Posterior vena cava (tissue), 2 donors: ENCODE measurements at regions not wholly inside any gene's neighbourhood (a gene's known extent, or its start where the extent isn't known, plus 50 kb on each side); places are given as distances from the start of the nearest gene placed in this dataset.

Experiments
- DNase-seq: peaks from one replicate; pipeline ENCODE4 v3.0.0-alpha.2; 2020; ENCODE audit warnings: low spot score
- intact Hi-C, 2 donors: fragments of 100-400 bp; cut with DNase I; formaldehyde crosslinking; loops; one replicate each; pipeline versions ENCODE4 v1.14.1 to v1.14.2; 2022 to 2023
- donor health status: DM: yes; HTN: yes; CAD: no.
- donor health status: DM: yes; HTN: yes; CAD: no.

DNA sequence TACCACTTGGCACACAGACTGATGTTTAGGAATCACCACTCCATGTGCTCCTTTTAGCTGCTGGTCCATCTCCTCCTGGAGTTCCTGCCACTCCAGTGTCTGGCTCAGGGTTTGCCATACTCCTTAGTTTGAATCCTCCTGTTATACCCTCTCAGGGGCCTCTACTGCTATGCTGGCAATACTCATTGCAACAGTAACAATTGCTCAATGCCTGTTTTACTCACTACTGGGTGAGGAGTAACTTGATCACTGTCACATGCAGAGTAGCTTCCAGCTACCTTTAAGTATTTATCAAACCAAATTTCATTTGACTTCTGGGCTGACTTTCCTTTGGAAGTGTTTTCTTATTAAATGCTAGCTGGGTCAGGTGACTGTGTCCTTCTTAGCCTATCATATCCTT is 107.2 kb upstream of the WLS start:
- DNase-seq = no peak
- intact Hi-C loops = loop anchor here in 1 of 2 donors (10.0 kb wide), 2 partner anchors 335 to 475 kb away; no protein-coding TSS in a partner anchor

DNA sequence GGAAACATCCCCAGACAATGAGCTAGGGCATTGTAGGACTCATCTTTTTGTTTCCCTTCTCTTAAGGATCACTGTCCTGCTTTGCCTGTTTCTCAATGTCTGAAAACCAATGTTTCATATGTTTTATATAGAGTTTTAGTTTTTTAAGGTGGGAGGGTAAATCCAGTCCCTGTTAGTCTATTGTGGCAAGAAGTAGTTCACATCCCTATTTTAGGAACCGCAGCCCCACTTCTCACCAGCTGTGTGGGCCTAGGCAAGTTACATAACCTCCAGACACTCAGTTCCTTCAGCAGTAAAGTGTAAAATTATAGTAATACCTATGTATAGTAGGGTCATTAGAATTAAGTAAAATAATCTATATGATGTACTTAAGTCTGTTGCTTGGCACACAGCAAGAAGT is 105.8 kb upstream of the WLS start:
- intact Hi-C loops = loop anchor here in 1 of 2 donors (10.0 kb wide), 2 partner anchors 333 to 473 kb away; no protein-coding TSS in a partner anchor
- no peak for DNase-seq

DNA sequence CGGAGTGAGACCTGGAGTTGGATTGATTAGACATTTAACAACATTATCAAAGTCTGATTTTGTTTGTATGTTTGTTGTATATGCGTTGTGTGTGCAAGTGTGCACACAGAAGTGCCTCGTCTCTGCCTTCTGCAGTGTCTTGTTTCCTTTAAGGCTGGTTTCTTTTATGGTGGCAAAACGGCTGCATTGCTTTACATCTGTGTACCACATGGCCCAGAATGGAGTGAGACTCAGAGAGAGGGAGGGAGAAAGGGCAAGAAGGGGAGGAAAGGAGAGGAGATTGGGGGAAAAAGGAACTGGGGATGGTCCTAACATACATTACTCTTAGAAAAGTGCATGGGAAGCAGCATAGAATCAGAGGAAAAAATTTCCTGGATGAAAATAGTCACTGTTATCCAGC is 99.7 kb upstream of the WLS start:
- DNase-seq = no peak
- intact Hi-C loops = loop anchor here in 1 of 2 donors (10.0 kb wide), 2 partner anchors 327 to 467 kb away; no protein-coding TSS in a partner anchor

DNA sequence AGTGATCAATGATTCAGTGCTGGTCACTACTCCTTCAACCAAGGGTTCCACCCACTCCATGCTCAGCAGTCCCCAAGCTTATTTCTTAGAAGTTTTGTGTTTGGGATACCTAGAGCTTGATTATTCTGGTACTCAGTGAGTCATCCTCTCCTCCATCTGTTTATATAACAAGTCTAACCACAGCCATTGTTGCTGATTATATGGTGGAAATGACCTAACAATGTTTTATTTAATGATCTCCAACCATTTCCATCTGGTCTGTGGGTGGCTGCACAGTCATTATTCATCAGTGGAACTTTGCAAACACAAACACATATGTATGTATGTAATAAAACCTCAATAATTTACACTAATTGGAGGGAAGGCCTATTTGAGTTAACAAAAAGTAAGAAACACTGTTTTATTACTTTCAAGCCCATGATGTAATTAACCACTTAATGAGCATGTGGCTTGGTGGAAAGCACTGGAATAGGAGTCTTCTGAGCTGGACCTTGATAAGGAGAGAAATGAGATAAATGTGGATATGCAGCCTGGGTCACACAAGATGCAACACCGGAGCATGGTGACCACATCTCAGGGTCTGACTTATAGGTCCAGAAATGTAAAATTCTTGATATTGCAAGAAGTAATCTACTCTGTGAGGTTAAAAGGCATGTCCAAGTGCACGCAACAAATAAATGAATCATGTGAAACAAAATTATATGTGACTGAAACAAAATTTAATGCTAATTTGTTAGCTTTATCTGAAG is 99.0 kb upstream of the WLS start:
- intact Hi-C loops = loop anchor here in 1 of 2 donors (10.0 kb wide), 2 partner anchors 326 to 466 kb away; no protein-coding TSS in a partner anchor
- no peak for DNase-seq

DNA sequence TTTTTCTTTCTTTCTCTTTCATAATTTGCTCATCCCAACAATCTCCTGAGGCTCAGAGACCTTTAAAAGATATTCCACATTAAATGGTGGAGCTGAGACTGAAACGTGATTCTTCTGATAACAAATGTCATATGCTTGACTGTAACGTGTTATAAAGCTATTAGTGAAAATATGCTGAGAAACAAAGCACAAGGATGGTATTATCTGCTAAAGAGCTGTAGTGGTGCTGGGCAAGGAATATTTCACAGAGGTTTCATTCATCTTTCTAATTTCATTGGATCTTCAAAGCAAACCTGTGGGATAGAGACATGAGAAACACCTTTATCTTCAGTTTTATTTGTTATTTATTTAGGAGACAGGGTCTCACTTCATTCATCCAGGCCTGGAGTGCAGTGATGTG is 98.1 kb upstream of the WLS start:
- DNase-seq = no peak
- intact Hi-C loops = loop anchor here in 1 of 2 donors (10.0 kb wide), 2 partner anchors 326 to 466 kb away; no protein-coding TSS in a partner anchor

DNA sequence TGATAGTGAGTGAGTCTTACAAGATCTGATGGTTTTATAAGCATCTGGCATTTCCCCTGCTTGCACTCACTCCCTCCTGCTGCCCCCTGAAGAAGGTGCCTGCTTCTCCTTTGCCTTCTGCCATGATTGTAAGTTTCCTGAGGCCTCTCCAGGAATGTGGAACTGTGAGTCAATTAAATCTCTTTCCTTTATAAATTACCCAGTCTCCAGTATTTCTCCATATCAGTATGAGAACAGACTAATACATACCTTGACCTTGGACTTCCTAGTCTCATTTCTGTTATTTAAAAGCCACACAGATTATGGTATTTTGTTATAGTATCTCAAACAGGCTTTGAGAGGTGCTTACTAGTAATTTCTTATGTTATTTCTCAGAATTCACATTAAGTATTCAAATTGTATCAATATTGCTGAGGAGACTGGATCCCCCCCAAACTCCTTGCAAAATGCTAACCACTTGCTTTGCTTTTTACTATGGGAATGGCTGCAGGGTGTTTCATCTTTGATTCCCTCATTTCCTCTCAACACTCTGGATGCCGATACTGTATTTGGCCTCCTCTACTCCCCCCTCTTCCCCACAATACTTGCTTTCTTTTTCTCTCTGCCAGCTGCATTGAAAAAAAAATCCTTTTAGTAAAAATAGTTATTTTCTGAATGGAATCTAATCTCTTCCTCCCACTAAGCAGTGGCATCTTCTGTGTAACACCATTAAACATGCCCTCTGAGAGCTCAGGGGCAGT is 96.9 kb upstream of the WLS start:
- intact Hi-C loops = loop anchor here in 1 of 2 donors (10.0 kb wide), 1 partner anchor 94 kb away; the partner anchor contains the start of gene WLS
- no peak for DNase-seq

DNA sequence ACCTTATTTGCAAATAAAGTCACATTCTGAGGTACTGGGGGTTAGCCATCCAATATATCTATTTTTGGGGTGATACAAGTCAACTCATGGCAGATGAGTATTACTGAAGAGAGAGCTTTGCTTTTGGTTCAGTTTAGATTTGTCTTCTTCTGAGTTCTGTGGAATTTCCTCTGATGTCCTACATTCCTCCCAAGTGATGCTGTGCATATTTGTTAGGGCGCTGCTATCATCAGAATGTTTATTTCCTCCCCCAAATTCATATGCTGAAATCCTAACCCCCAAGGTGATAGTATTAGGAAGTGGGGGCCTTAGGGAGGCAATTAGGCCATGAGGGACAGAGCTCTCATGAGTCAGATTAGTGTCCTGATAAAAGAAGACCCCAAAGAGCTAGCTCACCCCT is 96.2 kb upstream of the WLS start:
- no peak for DNase-seq
- intact Hi-C loops = loop anchor here in 1 of 2 donors (10.0 kb wide), 1 partner anchor 94 kb away; the partner anchor contains the start of gene WLS

DNA sequence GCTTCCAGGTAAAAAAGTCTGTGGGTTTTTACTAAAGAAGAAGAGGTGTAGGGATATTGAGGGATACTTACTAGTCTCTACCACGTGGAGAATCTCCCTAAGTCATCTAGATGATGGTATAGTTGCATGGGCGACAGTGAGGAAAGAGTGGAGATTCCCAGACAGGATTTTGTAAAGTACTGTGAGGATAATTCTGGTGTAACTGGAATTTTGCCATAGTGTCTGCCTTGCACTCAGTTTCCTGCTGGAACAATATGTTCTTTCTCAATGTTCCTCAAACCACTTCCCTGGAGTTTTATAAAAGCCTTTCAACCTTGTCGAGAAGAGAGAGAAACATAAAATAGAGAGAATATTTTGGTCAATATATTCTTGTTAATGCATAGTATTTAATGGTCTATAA is 95.1 kb upstream of the WLS start:
- DNase-seq = no peak
- intact Hi-C loops = loop anchor here in 1 of 2 donors (10.0 kb wide), 1 partner anchor 93 kb away; the partner anchor contains the start of gene WLS

DNA sequence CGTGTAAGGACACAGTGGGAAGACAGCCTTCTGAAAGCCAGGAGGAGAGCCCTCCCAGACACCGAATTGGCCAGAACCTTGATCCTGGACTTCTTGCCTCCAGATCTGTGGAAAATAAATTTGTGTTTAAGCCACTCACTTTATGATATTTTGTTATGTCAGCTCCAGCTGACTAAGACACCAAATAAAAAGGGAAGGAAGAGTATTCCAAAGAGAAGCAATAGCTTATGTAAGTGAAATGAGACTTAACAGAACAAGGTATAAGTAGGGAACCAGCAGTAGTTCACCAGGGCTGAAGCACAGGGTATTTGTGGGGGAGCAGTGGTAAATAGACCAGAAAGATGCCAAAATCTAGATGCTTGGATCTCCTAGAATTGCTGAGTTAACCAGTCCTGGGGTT is 94.2 kb upstream of the WLS start:
- no peak for DNase-seq
- intact Hi-C loops = loop anchor here in 1 of 2 donors (10.0 kb wide), 1 partner anchor 92 kb away; the partner anchor contains the start of gene WLS

DNA sequence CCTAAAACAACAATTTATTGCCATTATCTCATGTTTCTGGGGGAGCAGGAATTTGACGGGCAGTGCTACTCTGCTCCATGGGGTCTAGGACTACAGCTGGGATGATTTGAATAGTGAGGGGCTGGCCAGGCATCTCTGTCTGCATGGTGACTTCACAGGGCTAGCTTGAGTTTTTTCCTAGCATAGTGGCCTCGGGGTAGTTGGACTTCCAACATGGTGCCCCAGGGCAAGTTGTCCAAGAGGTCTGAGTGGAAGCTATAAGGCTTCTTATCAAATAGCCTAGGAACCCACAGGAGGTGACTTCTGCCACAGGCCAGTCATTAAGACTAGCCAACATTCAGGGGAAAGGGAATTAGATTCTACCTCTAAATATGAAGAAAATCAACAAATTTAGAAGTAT is 92.0 kb upstream of the WLS start:
- no peak for DNase-seq
- intact Hi-C loops = loop anchor here (5.0 to 10.0 kb wide), 2 partner anchors 90 to 202 kb away; partner anchors contain the start of gene WLS (in 1 of the 2)

DNA sequence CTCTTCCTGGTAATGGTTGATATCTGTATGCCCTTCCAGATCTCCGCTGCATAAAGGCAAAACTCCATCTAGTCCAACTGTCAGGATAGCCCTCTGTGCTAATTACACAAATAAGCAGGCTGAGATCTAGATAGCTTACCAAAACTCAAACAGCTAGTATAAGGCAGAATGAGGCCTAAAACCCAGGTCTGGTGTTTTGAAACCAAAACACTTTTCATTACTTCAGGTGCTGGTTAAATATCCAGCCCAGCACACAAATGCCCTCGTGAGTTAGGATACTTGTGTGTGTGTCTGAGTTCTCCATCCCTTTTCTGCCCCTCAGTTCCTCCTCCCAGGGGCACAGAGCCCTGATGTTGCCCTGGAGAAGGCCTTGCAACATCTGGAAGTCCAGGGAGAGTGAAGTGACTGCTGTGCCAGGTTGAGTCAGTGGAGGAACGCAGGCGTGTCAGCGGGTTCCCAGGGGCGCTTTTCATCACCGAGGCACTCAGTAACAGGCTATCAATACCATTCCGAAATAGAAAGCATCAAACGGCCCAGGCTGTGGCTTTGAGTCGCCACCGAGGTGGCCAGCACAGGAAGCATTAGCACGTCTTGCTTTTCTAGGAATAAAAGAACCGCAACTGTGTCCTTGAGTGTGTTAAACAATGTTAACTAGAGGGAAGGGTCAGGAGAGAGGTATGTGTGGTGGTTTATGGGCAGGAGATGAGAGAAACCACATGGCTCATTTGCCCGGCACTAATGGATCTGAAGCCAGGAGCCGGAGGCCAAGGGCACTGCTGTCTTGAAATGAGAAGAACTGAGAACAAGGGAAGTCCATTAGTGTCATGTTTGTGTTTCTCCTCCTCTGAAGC is 90.7 kb upstream of the WLS start:
- intact Hi-C loops = loop anchor here (5.0 to 10.0 kb wide), 2 partner anchors 88 to 201 kb away; partner anchors contain the start of gene WLS (in 1 of the 2)
- DNase-seq = peak; percentile 87

DNA sequence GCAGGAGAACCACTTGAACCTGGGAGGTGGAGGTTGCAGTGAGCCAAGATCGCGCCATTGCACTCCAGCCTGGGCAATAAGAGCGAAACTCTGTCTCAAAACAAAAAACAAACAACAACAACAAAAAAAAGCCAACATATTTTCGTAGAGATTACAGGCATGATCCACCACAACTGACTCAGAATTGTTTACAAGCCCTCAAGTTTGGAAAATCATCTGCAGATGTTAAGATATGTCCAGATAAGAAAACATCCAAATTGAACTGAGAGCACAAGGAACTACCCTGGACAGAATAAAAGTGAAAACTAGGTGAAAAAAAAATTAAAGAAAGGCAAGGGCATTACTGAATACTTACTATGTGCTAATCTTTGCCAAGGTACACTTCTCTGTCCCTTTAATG is 89.8 kb upstream of the WLS start:
- DNase-seq = no peak
- intact Hi-C loops = loop anchor here (5.0 to 10.0 kb wide), 2 partner anchors 87 to 200 kb away; partner anchors contain the start of gene WLS (in 1 of the 2)

DNA sequence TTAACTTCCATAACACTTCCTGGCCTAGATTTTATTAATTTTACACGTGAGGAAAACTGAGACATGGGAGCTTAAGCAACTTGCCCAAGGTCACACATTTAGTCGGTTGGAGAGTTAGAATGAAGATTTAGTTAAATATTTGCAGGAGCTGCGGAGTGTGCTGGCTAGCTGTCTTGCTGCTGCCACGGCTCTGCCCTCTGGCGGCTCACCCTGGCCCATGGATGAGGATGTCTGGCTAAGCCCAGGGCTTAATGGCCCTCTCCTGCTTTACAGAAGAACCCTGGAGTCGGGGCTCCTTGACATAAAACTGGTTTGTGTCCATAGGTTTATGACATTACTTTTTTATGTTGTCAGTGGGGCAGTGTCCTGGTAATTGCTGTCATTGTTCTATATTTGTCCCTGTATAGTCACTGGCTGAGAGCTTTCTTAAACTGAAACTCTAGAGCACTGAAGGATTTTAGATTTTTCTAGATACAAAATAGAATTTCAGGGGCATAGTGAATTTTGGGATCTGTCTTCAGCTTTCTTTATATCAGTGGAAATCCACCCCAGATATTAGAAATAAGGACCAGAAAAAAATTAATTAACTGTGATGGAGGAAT is 88.9 kb upstream of the WLS start:
- no peak for DNase-seq
- intact Hi-C loops = loop anchor here (5.0 to 10.0 kb wide), 2 partner anchors 86 to 199 kb away; partner anchors contain the start of gene WLS (in 1 of the 2)

DNA sequence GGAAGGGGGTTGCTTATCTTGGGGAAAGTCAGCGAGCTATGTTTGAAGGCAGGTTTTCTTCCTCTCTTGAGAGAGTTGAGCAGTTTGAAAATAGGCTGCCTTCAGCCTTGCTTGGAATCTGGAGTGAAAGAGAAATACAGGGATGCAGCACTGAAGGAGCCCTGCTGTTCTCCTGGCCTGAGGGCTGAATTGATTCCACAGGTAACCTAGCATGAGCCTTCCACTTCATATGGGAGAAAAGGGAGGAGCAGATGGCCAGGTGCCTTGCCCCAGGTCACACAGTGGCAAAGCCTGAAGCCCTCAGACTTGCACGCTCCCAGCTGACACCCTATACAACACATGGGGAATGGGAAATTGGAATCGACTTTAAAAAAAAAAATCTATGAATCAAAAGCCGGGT is 88.0 kb upstream of the WLS start:
- DNase-seq = no peak
- intact Hi-C loops = loop anchor here (5.0 to 10.0 kb wide), 2 partner anchors 86 to 198 kb away; partner anchors contain the start of gene WLS (in 1 of the 2)

DNA sequence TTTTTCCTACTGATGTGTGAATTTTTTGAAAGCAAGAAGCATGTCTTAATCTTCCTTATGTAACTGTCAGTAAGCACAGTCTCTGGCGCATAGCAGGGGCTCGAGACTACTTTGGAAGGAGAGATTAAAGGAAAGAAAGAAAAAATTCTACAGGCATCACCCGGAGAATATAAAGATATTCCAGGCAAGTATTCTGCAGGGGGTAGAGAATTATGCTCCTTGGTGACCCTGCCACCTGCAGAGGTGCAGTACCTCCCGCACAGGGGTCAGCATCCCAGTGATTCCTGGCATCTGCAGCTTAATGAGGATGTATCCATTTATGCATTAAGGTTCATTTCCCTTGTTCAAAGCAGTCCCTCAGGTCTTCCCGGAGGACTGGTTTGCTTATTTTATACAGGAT is 87.6 kb upstream of the WLS start:
- DNase-seq = no peak
- intact Hi-C loops = loop anchor here (2.0 to 10.0 kb wide), 3 partner anchors 85 to 198 kb away; partner anchors contain the start of gene WLS (in 1 of the 2)

DNA sequence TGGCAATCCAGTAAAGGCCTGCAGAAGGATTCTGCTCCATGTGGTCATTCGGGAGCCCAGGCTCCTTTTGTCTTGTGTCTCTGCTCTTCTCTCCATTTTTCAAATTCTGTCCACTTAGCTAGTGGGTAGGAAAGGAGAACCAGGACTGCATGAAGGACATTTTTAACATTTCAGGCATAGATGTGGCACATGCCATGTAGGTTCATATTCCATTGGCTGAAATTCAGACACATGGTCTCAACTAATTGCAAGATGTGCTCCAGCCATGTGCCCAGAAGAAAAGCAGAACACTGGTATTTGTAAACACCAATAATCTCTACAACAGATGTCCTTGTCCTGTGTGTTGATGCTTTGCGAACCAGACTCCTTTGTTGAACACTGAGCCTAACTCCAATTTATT is 85.2 kb upstream of the WLS start:
- intact Hi-C loops = no loop called here
- no peak for DNase-seq

DNA sequence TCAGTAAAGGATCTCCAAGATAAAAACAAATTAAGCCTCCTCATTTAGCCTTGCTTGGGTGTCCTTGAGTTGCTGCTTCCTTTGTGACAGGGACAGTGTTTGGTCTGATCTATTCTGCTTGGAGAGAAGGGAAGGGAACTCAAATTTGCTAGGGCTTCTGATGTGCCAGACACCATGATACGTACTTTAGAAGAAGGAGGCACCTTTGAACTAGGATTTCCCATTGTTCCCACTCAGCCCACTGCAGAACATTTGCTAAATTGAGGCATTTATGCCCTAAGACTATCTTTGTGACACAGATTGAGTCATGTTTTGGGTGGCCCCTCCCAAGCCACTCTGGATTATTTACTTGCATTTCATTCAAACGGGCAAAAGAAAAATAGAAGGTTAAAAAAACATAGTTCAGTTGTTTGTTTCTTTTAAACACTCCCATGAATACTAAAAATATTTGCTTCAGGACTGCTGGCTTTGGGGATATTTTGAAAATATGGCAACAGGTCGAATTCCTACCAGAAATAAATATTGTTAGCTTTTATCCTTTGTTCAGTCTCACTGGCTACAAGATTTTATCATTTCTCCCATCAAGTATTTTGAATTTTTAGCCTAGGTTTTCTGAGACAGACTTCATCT is 81.9 kb upstream of the WLS start:
- intact Hi-C loops = no loop called here
- no peak for DNase-seq

DNA sequence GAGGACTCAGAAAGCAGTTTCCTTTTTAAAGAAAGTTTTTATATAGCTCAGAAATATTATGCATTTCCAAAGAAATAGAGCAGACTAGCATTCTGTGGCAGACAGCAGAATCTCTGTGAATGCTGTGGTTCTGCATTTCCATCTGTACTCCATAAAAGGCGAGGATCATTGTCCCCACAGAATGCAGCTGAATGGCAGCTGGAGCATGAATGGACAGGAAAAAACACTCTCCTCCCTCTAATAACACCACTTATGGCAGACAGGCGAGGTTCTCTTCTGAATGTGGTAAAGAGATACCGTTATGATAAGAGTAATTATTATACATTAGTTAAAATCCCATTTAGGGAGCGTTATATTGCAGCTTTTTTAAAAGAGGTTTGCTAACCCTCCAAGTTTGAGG is 81.4 kb upstream of the WLS start:
- DNase-seq = no peak

More for the DNA sequence above, 81.4 kb upstream of the WLS start:
- intact Hi-C loops = no loop called here
